ENCODE measurements at regions not wholly inside any gene's neighbourhood (a gene's known extent, or its start where the extent isn't known, plus 50 kb on each side); places are given as distances from the start of the nearest gene placed in this dataset.
A peak's percentile ranks its signal among the peaks of the same experiment; 100 is the strongest.

DNA sequence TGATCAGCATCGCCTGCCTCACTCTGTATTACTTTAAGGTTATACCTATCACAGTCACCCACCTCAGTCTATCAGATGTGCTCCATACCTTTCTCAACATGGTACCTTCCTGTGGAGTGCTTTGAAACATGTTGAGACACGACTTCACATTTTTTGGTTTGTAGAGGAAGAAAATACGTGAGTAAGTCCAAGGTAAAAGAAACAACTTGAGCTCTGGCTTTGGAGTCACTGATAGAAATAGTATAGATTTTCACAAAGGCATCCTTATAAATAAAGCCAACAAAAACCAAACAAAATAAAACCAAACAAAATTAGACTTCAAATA is 77.5 kb upstream of the HMHB1 start:
- Histone ChIP-seq H4K20me1 (ENCODE audit: control insufficient read depth, extremely low read depth, insufficient read depth, low read length) (no peaks in the 10 kb centered on the region), H3K9me3 (ENCODE audit: control insufficient read depth, insufficient read depth, low read depth, low read length) (no peaks in the 10 kb centered on the region), H3K9ac (ENCODE audit: insufficient read depth, low read length) (no peak overlapping the region), H3K4me1 (ENCODE audit: control insufficient read depth, extremely low read depth, insufficient read depth, low read length) (no peaks in the 10 kb centered on the region), H3K4me3 (replicated peaks in 1 of 4; ENCODE audit: control extremely low read depth in 1 of 4, insufficient read depth in 1 of 4, low read depth in 3 of 4, low read length in 4 of 4) (no peak overlapping the region), H3K36me3 (ENCODE audit: control insufficient read depth, insufficient read depth, low read length) (no peaks in the 10 kb centered on the region), H3K79me2 (ENCODE audit: control insufficient read depth, insufficient read depth, low read length) (no peaks in the 10 kb centered on the region), H3K4me2 (ENCODE audit: extremely low read depth, insufficient read depth, low read length) (no peak overlapping the region), H3K27me3 (ENCODE audit: control insufficient read depth, insufficient read depth, low read length) (no peaks in the 10 kb centered on the region), H3K27ac (ENCODE audit: insufficient read depth, low read length) (no peak overlapping the region), H2AFZ (ENCODE audit: low read length) (no peak overlapping the region)
- TF ChIP-seq, protein P1, sequence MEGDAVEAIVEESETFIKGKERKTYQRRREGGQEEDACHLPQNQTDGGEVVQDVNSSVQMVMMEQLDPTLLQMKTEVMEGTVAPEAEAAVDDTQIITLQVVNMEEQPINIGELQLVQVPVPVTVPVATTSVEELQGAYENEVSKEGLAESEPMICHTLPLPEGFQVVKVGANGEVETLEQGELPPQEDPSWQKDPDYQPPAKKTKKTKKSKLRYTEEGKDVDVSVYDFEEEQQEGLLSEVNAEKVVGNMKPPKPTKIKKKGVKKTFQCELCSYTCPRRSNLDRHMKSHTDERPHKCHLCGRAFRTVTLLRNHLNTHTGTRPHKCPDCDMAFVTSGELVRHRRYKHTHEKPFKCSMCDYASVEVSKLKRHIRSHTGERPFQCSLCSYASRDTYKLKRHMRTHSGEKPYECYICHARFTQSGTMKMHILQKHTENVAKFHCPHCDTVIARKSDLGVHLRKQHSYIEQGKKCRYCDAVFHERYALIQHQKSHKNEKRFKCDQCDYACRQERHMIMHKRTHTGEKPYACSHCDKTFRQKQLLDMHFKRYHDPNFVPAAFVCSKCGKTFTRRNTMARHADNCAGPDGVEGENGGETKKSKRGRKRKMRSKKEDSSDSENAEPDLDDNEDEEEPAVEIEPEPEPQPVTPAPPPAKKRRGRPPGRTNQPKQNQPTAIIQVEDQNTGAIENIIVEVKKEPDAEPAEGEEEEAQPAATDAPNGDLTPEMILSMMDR (conservative IDR thresholded peaks at IDR 0.05 in 1 of 2, IDR thresholded peaks at IDR 0.05 in 1 of 2; ENCODE audit: low read depth in 1 of 2, low read length in 2 of 2), result no peak
- no peak for TF ChIP-seq EZH2 (IDR thresholded peaks at IDR 0.05; ENCODE audit: low read length, missing control alignments)
- DNase-seq (ENCODE audit: low read depth in 2 of 2), result no peak

DNA sequence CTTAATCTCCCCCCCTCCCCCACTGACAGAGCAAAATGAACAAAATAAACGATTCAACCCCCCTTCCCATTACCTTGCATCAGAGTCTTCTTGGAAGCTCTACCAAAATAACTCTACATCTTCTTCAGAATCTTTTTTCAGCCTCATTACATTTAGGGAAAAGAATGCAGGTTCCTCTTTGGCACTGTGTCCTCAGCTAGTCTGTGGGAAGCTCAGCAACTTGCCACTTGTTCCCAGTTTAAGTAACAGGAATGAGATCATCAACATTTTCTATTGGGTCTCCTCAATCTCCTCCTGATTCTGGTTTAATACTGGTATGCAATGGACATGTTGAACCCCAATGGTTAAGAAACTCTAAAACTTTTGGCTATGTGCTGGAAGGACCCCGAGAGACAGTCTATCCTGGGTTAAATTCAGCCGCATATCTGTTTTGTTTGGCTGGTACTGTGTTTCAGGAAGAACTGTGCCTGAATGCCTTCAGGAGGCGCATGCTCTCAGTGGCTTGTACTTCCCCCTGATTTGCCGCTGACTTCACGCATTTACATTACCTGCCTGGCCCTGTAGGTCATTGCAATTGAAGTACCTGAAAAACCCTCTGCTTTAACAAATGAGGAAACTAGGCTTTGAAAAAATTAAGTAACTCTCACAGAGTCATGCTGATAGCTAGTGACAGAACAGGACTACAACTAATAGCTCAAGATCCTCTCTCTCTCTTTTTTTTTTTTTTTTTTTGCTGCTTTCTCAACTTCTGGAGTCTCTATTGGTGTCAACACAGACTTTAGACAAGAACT is 78.1 kb upstream of the HMHB1 start:
- no peak overlapping the region for H3K4me2 ChIP-seq (ENCODE audit: extremely low read depth, insufficient read depth, low read length)
- H3K36me3 ChIP-seq (ENCODE audit: control insufficient read depth, insufficient read depth, low read length), result no peaks in the 10 kb centered on the region
- H3K79me2 ChIP-seq (ENCODE audit: control insufficient read depth, insufficient read depth, low read length), result no peaks in the 10 kb centered on the region
- H3K4me1 ChIP-seq (ENCODE audit: control insufficient read depth, extremely low read depth, insufficient read depth, low read length), result no peaks in the 10 kb centered on the region
- no peaks in the 10 kb centered on the region for H4K20me1 ChIP-seq (ENCODE audit: control insufficient read depth, extremely low read depth, insufficient read depth, low read length)
- H2AFZ ChIP-seq (ENCODE audit: low read length), result no peak overlapping the region
- TF ChIP-seq, protein P1 (conservative IDR thresholded peaks at IDR 0.05 in 1 of 2, IDR thresholded peaks at IDR 0.05 in 1 of 2; ENCODE audit: low read depth in 1 of 2, low read length in 2 of 2), result no peak
- TF ChIP-seq EZH2 (IDR thresholded peaks at IDR 0.05; ENCODE audit: low read length, missing control alignments), result no peak
- no peak overlapping the region for H3K27ac ChIP-seq (ENCODE audit: insufficient read depth, low read length)
- DNase-seq (ENCODE audit: low read depth in 2 of 2), result peak in 1 of 2 donors; percentile 74
- no peak overlapping the region for H3K9ac ChIP-seq (ENCODE audit: insufficient read depth, low read length)
- no peaks in the 10 kb centered on the region for H3K9me3 ChIP-seq (ENCODE audit: control insufficient read depth, insufficient read depth, low read depth, low read length)
- no peak overlapping the region for H3K4me3 ChIP-seq (replicated peaks in 1 of 4; ENCODE audit: control extremely low read depth in 1 of 4, insufficient read depth in 1 of 4, low read depth in 3 of 4, low read length in 4 of 4)
- no peaks in the 10 kb centered on the region for H3K27me3 ChIP-seq (ENCODE audit: control insufficient read depth, insufficient read depth, low read length)

DNA sequence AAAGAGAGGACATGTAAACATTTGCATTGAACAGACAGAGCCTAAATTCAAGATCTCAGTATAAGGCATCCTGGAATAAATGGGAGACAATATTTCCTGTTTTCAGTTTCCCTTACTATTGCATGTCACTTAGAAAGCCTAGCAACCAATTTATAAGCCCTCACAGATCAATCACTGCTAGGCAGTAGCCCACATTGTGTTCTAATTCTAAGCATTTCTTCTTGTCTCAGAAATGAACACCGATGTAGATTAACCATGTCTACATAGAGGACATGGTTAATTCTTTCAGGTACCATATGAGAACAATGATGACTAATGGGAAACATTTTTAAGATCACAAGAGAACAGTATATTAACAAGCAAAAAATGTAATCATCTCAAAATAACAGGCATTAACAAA is 79.6 kb upstream of the HMHB1 start:
- no peaks in the 10 kb centered on the region for H3K4me1 ChIP-seq (ENCODE audit: control insufficient read depth, extremely low read depth, insufficient read depth, low read length)
- no peak overlapping the region for H3K9ac ChIP-seq (ENCODE audit: insufficient read depth, low read length)
- H3K79me2 ChIP-seq (ENCODE audit: control insufficient read depth, insufficient read depth, low read length), result no peaks in the 10 kb centered on the region
- DNase-seq (ENCODE audit: low read depth in 2 of 2), result no peak
- no peaks in the 10 kb centered on the region for H4K20me1 ChIP-seq (ENCODE audit: control insufficient read depth, extremely low read depth, insufficient read depth, low read length)
- no peaks in the 10 kb centered on the region for H3K27me3 ChIP-seq (ENCODE audit: control insufficient read depth, insufficient read depth, low read length)
- no peak overlapping the region for H2AFZ ChIP-seq (ENCODE audit: low read length)
- TF ChIP-seq, protein P1 (conservative IDR thresholded peaks at IDR 0.05 in 1 of 2, IDR thresholded peaks at IDR 0.05 in 1 of 2; ENCODE audit: low read depth in 1 of 2, low read length in 2 of 2), result no peak
- TF ChIP-seq EZH2 (IDR thresholded peaks at IDR 0.05; ENCODE audit: low read length, missing control alignments), result no peak
- H3K9me3 ChIP-seq (ENCODE audit: control insufficient read depth, insufficient read depth, low read depth, low read length), result no peaks in the 10 kb centered on the region
- H3K36me3 ChIP-seq (ENCODE audit: control insufficient read depth, insufficient read depth, low read length), result no peaks in the 10 kb centered on the region
- H3K4me2 ChIP-seq (ENCODE audit: extremely low read depth, insufficient read depth, low read length), result no peak overlapping the region
- no peak overlapping the region for H3K27ac ChIP-seq (ENCODE audit: insufficient read depth, low read length)
- no peak overlapping the region for H3K4me3 ChIP-seq (replicated peaks in 1 of 4; ENCODE audit: control extremely low read depth in 1 of 4, insufficient read depth in 1 of 4, low read depth in 3 of 4, low read length in 4 of 4)

All from fibroblast of lung (primary cell).